Fibroblast of mammary gland (primary cell): ENCODE measurements at regions not wholly inside any gene's neighbourhood (a gene's known extent, or its start where the extent isn't known, plus 50 kb on each side); places are given as distances from the start of the nearest gene placed in this dataset.

Experiments used
- DNase-seq: peaks from one replicate; pipeline ENCODE4 v3.0.0-alpha.2; 2010; ENCODE audit warnings: low read depth
- H3K4me3 ChIP-seq: 2 replicates; pipeline ENCODE4 v1.5.1; 2011; ENCODE audit warnings: low read depth, mild to moderate bottlenecking, low read length, moderate library complexity; ENCODE audit not compliant: control insufficient read depth
- CTCF ChIP-seq: conservative IDR thresholded peaks from 2 replicates; pipeline ENCODE4 v1.5.1; 2011; ENCODE audit warnings: low read depth, low read length, inconsistent platforms; ENCODE audit not compliant: control insufficient read depth, insufficient read depth

GRCh38 chr2:134019871-134020270, 234.0 kb upstream of the MGAT5 start:
- no peak for TF ChIP-seq CTCF
- no peak for DNase-seq
- H3K4me3 ChIP-seq: no peak overlapping the region

GRCh38 chr2:134020608-134021007, 233.3 kb upstream of the MGAT5 start:
- TF ChIP-seq CTCF: no peak
- no peak overlapping the region for H3K4me3 ChIP-seq
- DNase-seq: no peak

- H3K4me3 ChIP-seq: no peak overlapping the region
- no peak for TF ChIP-seq CTCF
- no peak for DNase-seq
Measured at GRCh38 chr2:134021830-134022524, 231.9 kb upstream of the MGAT5 start.

GRCh38 chr2:134023854-134024253, 230.0 kb upstream of the MGAT5 start:
- no peak for TF ChIP-seq CTCF
- no peak for DNase-seq
- no peak overlapping the region for H3K4me3 ChIP-seq

GRCh38 chr2:134027980-134028379, 225.9 kb upstream of the MGAT5 start:
- H3K4me3 ChIP-seq: no peak overlapping the region
- no peak for TF ChIP-seq CTCF
- no peak for DNase-seq

GRCh38 chr2:134029418-134029817, 224.5 kb upstream of the MGAT5 start:
- no peak for TF ChIP-seq CTCF
- DNase-seq: no peak
- no peak overlapping the region for H3K4me3 ChIP-seq

- no peak for TF ChIP-seq CTCF
- DNase-seq: no peak
- H3K4me3 ChIP-seq: no peak overlapping the region
Measured at GRCh38 chr2:134031539-134031938, 222.3 kb upstream of the MGAT5 start.
